ENCODE measurements at regions not wholly inside any gene's neighbourhood (a gene's known extent, or its start where the extent isn't known, plus 50 kb on each side); places are given as distances from the start of the nearest gene placed in this dataset.

DNA sequence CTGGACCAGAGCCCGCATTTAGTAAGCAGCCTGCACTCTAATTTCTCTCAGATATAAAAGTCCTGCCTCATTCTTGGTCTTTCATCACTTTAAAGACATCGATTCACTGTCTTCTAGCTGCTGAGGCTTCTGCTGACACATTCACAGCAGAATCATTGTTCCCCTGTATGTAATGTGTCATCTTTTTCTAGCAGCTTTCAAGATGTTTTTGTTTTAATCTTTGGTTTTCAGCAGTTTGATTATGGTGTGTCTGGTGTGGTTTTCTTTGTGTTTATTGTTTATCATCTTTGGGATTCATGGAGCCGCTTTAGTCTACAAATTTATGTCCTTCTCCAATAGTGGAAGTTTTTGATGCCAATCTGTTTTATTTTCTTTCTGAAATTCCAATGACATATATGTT lies 157.3 kb upstream of the STMND1 start:
- Histone ChIP-seq H3K4me1 (no peaks in the 10 kb centered on the region), H3K4me3 (no peak overlapping the region), H3K27ac (no peak overlapping the region), H3K27me3 (ENCODE audit: low read depth) (no peaks in the 10 kb centered on the region), H3K36me3 (no peaks in the 10 kb centered on the region), H3K9me3 (no peaks in the 10 kb centered on the region)
- DNase-seq (no peak), ATAC-seq (no peak)
- TF ChIP-seq, protein P1, sequence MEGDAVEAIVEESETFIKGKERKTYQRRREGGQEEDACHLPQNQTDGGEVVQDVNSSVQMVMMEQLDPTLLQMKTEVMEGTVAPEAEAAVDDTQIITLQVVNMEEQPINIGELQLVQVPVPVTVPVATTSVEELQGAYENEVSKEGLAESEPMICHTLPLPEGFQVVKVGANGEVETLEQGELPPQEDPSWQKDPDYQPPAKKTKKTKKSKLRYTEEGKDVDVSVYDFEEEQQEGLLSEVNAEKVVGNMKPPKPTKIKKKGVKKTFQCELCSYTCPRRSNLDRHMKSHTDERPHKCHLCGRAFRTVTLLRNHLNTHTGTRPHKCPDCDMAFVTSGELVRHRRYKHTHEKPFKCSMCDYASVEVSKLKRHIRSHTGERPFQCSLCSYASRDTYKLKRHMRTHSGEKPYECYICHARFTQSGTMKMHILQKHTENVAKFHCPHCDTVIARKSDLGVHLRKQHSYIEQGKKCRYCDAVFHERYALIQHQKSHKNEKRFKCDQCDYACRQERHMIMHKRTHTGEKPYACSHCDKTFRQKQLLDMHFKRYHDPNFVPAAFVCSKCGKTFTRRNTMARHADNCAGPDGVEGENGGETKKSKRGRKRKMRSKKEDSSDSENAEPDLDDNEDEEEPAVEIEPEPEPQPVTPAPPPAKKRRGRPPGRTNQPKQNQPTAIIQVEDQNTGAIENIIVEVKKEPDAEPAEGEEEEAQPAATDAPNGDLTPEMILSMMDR (IDR thresholded peaks at IDR 0.05): no peak
- intact Hi-C loops (cut with DNase I): no loop called here

DNA sequence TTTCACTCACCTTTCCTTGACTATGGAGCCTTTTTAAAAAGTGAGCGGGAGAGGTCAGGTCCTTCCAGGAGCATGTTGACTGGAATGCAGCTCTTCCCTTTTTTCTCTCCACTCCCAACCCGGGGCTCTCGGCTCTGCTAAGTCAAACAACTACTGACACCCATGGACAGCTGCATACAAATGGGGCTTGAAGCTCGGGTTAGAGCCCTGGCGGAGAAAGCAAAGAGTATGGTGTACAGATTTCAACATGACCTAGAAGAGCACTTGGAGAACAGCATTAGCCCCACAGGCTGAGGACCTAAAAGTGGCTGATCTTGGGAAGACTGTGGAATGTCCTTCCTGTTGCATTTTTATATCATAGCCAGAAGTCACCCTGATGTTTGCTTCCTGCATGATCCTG lies 162.0 kb upstream of the STMND1 start:
- intact Hi-C loops (cut with DNase I): no loop called here
- no peak for DNase-seq
- TF ChIP-seq, protein P1 (IDR thresholded peaks at IDR 0.05): no peak
- Histone ChIP-seq H3K4me3 (no peak overlapping the region), H3K36me3 (no peaks in the 10 kb centered on the region), H3K4me1 (no peaks in the 10 kb centered on the region), H3K27ac (no peak overlapping the region), H3K27me3 (ENCODE audit: low read depth) (no peaks in the 10 kb centered on the region), H3K9me3 (no peaks in the 10 kb centered on the region)
- peak; percentile 11 to 12 for ATAC-seq

DNA sequence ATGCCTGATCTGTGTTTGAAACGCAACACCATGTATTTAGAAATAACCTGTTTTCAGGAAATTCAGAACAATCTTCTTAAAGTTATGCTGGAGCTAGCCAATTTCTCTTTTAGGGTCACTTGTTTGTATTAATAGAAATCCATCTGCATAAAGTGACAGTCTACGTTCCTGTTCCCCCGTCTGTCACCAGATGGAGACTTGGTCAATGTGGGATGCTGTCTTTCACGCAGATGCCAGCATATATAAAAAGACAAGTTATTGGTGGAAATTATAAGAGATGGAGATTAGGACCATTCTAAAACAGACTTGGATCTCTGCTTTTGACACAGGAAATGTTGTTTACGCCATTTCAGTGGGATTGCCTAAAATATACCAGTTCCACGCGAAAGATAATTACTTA lies 162.5 kb upstream of the STMND1 start:
- Histone ChIP-seq H3K27ac (no peak overlapping the region), H3K4me3 (no peak overlapping the region), H3K36me3 (no peaks in the 10 kb centered on the region), H3K9me3 (no peaks in the 10 kb centered on the region), H3K27me3 (ENCODE audit: low read depth) (no peaks in the 10 kb centered on the region), H3K4me1 (no peaks in the 10 kb centered on the region)
- TF ChIP-seq, protein P1 (IDR thresholded peaks at IDR 0.05): no peak
- no peak for DNase-seq
- ATAC-seq: no peak
- intact Hi-C loops (cut with DNase I): no loop called here

DNA sequence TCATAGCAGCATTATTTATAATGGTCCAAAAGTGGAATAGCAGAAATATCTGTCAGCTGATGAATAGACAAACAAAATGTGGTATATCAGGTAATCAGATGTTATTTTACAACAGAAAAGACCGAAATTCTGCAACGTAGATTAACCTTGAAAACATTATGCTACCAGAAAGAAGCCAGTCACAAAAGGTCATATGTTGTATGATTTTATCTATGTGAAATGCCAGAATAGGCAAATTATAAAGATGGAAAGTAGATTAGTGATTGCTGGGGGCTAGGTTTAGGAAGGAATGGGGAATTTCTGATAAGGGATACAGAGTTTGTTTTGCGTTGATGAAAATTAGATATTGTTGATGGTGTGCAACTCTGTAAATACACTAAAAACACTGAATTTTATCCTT lies 165.0 kb upstream of the STMND1 start:
- no peak overlapping the region for H3K27ac ChIP-seq
- intact Hi-C loops (cut with DNase I): no loop called here
- no peaks in the 10 kb centered on the region for H3K9me3 ChIP-seq
- TF ChIP-seq, protein P1 (IDR thresholded peaks at IDR 0.05): no peak
- no peaks in the 10 kb centered on the region for H3K4me1 ChIP-seq
- no peak overlapping the region for H3K4me3 ChIP-seq
- no peaks in the 10 kb centered on the region for H3K36me3 ChIP-seq
- ATAC-seq (no peak), DNase-seq (no peak)
- no peaks in the 10 kb centered on the region for H3K27me3 ChIP-seq (ENCODE audit: low read depth)

DNA sequence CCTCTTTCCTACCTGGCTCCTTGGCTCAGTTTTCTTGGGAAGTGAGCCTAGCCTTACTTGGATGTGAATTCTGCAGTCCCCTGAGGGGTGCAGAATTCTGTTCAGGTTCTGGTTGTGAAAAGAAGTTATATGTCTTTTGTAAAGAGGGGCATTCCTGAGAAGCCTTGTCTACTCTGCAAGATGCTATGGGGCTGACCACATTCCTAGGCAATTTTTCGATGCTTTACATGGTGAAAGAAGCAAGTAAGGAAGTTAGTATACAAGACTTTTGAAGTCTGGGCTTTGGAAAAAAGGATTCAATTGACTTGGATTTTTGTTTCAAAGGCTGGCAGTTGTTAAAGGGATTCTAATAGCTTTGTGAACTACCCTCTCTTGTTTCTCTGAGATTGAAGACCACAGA lies 167.9 kb upstream of the STMND1 start:
- DNase-seq (no peak), ATAC-seq (no peak)
- Histone ChIP-seq H3K9me3 (no peaks in the 10 kb centered on the region), H3K36me3 (no peaks in the 10 kb centered on the region), H3K4me3 (no peak overlapping the region), H3K27ac (no peak overlapping the region), H3K4me1 (no peaks in the 10 kb centered on the region), H3K27me3 (ENCODE audit: low read depth) (no peaks in the 10 kb centered on the region)
- intact Hi-C loops (cut with DNase I): no loop called here
- TF ChIP-seq, protein P1 (IDR thresholded peaks at IDR 0.05): no peak

DNA sequence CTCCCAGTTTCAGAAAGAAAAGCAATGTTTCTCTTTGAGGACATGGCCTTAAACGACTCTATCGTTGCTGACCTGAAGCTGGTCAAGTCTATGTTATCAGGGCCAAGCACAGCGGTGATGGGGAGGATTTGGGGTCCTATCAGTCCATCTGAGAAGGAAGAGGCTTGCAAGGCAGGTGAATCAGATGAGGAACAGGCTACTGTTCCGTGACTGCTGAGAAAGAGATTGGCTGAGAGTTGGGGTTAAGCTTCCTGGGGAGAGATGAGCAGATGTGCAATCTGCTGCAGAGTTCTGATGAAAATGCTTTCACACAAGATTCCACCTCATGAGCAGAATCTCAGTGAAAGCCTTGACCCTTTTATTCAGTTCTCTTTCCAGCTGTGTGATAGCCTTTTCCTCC lies 168.3 kb upstream of the STMND1 start:
- TF ChIP-seq, protein P1 (IDR thresholded peaks at IDR 0.05): no peak
- no peaks in the 10 kb centered on the region for H3K9me3 ChIP-seq
- H3K4me3 ChIP-seq: no peak overlapping the region
- H3K27me3 ChIP-seq (ENCODE audit: low read depth): no peaks in the 10 kb centered on the region
- H3K4me1 ChIP-seq: no peaks in the 10 kb centered on the region
- no peak overlapping the region for H3K27ac ChIP-seq
- intact Hi-C loops (cut with DNase I): no loop called here
- no peak for ATAC-seq
- DNase-seq: no peak
- no peaks in the 10 kb centered on the region for H3K36me3 ChIP-seq

All from lower lobe of right lung (tissue), 2 donors.